Skeletal muscle satellite cell (primary cell): ENCODE measurements at regions not wholly inside any gene's neighbourhood (a gene's known extent, or its start where the extent isn't known, plus 50 kb on each side); places are given as distances from the start of the nearest gene placed in this dataset.

Experiments
- H3K27me3 ChIP-seq: 2 replicates; pipeline ENCODE4 v1.7.0; 2013; ENCODE audit warnings: low read length; ENCODE audit not compliant: control insufficient read depth, insufficient read depth
- H3K36me3 ChIP-seq: 2 replicates; pipeline ENCODE4 v1.7.0; 2013; ENCODE audit warnings: mild to moderate bottlenecking, control low read depth, low read length; ENCODE audit not compliant: insufficient read depth
- H3K4me1 ChIP-seq: 2 replicates; pipeline ENCODE4 v1.7.0; 2013; ENCODE audit warnings: low read length; ENCODE audit not compliant: control insufficient read depth, insufficient read depth
- H3K4me2 ChIP-seq: 2 replicates; pipeline ENCODE4 v1.7.0; 2013; ENCODE audit warnings: mild to moderate bottlenecking, low read length
- H3K4me3 ChIP-seq: 2 replicates; pipeline ENCODE4 v1.7.0; 2013; ENCODE audit warnings: low read length
- H3K9ac ChIP-seq: 2 replicates; pipeline ENCODE4 v1.7.0; 2013; ENCODE audit warnings: mild to moderate bottlenecking, low read depth, low read length, moderate library complexity
- H3K9me3 ChIP-seq: replicated peaks from 2 replicates; pipeline ENCODE4 v1.7.0; 2013; ENCODE audit warnings: mild to moderate bottlenecking, control low read depth, low read length

DNA sequence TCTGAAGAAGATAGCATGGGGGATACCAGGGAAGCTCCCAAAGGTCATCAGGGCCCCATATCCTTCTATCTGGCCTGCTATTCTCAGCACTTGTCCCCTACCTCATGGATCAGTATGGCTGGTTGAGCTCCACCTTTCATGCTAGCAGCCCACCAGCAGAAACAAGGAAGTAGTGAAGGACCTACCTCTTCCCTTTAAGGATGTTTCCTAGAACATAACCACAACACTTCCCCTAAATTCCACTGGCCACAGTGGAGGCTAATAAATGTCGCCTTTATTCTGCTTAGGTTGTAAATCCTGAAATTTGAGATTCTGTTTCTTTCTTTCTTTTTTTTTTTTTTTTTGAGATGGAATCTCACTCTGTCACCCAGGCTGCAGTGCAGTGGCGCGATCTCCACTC is 128.6 kb upstream of the PARP11 start:
- H3K9ac ChIP-seq, result no peak overlapping the region
- no peaks in the 10 kb centered on the region for H3K36me3 ChIP-seq
- no peaks in the 10 kb centered on the region for H3K9me3 ChIP-seq
- peaks cover 35% of the 10 kb centered on the region for H3K27me3 ChIP-seq
- H3K4me1 ChIP-seq, result no peaks in the 10 kb centered on the region
- H3K4me2 ChIP-seq, result no peak overlapping the region
- H3K4me3 ChIP-seq, result no peak overlapping the region

DNA sequence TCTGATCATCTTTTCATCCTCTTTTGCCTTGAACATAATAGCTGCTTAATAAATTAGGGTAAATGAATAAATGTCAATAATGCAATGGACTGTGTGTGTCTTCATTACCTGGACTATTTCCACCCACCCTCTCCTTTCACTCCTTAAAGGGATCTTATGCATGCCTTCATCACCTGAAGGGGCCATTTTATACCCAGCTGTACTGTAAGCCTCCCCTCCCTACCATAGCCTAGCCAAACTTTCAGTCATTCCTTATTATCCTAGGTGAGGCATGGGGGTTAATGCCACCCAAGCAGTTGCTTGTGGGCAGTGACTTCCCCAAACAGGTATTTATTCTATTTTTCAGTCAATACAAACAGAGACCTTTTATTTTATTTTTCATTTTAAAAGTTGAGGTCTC is 127.8 kb upstream of the PARP11 start:
- H3K9me3 ChIP-seq, result no peaks in the 10 kb centered on the region
- no peaks in the 10 kb centered on the region for H3K36me3 ChIP-seq
- peaks cover 39% of the 10 kb centered on the region for H3K27me3 ChIP-seq
- H3K4me3 ChIP-seq, result no peak overlapping the region
- no peak overlapping the region for H3K4me2 ChIP-seq
- H3K9ac ChIP-seq, result no peak overlapping the region
- H3K4me1 ChIP-seq, result no peaks in the 10 kb centered on the region

DNA sequence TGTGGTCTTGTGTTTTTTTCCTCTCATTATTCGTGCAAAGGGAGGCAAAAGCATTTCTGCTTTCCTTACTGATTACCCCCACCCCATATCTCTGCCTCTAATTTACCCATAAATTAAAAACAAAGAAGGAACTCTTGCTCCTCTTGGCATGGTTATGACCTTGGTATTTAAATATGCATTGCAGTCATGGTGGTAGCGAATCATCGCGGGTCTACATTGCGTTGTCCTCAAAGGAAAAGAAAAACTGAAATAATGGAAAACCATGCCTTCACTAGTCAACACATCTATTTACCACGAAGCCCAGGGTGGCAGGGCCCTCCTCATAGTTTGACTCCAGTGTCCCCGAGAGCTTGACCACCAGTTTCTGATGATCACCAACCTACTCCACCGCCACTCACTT is 126.7 kb upstream of the PARP11 start:
- H3K4me1 ChIP-seq, result no peaks in the 10 kb centered on the region
- peaks cover 39% of the 10 kb centered on the region for H3K27me3 ChIP-seq
- no peak overlapping the region for H3K9ac ChIP-seq
- no peaks in the 10 kb centered on the region for H3K36me3 ChIP-seq
- no peaks in the 10 kb centered on the region for H3K9me3 ChIP-seq
- H3K4me3 ChIP-seq, result no peak overlapping the region
- H3K4me2 ChIP-seq, result no peak overlapping the region

GRCh38 chr12:3998968-3999792 is 126.0 kb upstream of the PARP11 start:
- Histone ChIP-seq H3K36me3 (no peaks in the 10 kb centered on the region), H3K9ac (no peak overlapping the region), H3K4me3 (no peak overlapping the region), H3K9me3 (no peaks in the 10 kb centered on the region), H3K4me2 (no peak overlapping the region), H3K27me3 (peaks cover 37% of the 10 kb centered on the region), H3K4me1 (no peaks in the 10 kb centered on the region)

- no peaks in the 10 kb centered on the region for H3K9me3 ChIP-seq
- no peak overlapping the region for H3K9ac ChIP-seq
- H3K4me1 ChIP-seq, result no peaks in the 10 kb centered on the region
- no peaks in the 10 kb centered on the region for H3K36me3 ChIP-seq
- no peak overlapping the region for H3K4me3 ChIP-seq
- H3K4me2 ChIP-seq, result no peak overlapping the region
- H3K27me3 ChIP-seq, result peaks cover 34% of the 10 kb centered on the region
Observed at GRCh38 chr12:3998397-3998796, 125.2 kb upstream of the PARP11 start.

DNA sequence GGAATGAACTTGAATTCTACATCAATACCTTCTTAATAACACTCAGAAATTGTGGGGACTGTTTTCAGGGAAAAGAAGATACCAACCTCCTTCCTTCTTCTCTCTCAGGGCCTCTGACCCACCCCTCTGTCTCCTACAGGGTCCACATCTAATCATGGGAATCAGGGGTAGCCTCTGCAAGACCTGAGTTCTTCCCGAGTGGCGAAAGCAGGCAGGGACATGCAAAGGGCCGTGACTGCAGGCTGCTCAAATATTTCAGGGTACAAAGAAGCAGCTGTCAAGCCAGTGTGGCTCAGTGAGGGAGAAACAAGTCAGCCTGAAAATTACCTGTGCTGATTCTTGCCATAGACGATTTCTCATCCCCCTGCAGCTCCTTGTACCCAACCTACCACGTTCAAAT is 123.1 kb upstream of the PARP11 start:
- peaks cover 42% of the 10 kb centered on the region for H3K27me3 ChIP-seq
- no peaks in the 10 kb centered on the region for H3K4me1 ChIP-seq
- H3K9ac ChIP-seq, result no peak overlapping the region
- no peaks in the 10 kb centered on the region for H3K9me3 ChIP-seq
- no peaks in the 10 kb centered on the region for H3K36me3 ChIP-seq
- no peak overlapping the region for H3K4me3 ChIP-seq
- H3K4me2 ChIP-seq, result no peak overlapping the region

DNA sequence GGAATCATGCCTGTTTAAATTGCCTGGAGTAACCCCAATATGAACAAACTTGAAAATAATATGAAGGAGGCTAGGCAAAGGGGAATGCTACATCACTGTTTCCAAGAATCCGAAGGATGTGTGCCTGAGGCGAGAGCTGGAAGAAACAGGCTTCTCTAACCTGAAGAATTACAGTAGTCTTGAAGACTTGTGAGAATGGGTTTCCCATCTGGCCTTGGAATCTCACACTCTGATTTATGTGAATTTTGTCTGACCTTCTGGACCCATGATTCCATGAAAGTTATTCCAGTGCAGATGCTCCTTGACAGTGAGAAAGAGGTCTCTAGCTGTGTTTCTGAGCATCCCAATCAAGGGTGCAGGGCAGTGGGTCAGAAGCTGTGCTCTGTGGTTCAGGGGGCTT is 122.1 kb upstream of the PARP11 start:
- H3K9me3 ChIP-seq, result no peaks in the 10 kb centered on the region
- H3K4me1 ChIP-seq, result no peaks in the 10 kb centered on the region
- peaks cover 42% of the 10 kb centered on the region for H3K27me3 ChIP-seq
- no peaks in the 10 kb centered on the region for H3K36me3 ChIP-seq
- H3K4me2 ChIP-seq, result no peak overlapping the region
- no peak overlapping the region for H3K9ac ChIP-seq
- H3K4me3 ChIP-seq, result no peak overlapping the region

DNA sequence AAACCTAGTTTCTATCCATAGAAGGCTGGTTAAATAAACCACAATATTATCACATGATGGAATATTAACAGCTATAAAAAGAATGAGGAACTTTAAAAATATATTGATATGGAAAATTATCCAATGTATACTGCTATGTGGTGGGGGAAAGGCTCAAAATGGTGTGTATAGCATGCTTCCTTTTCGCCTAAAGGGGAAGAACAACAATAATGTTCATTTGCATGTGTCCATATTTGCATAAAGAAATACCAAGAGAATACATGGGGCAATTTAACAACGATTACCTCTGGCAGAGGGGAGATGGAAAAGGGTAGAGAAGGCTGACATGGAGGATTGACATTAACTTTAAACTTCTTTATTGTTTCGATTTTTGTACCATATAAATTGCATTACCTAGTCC is 121.3 kb upstream of the PARP11 start:
- Histone ChIP-seq H3K27me3 (peaks cover 41% of the 10 kb centered on the region), H3K36me3 (no peaks in the 10 kb centered on the region), H3K4me1 (no peaks in the 10 kb centered on the region), H3K4me2 (no peak overlapping the region), H3K4me3 (no peak overlapping the region), H3K9ac (no peak overlapping the region), H3K9me3 (no peaks in the 10 kb centered on the region)

GRCh38 chr12:3992945-3993344 is 119.7 kb upstream of the PARP11 start:
- no peaks in the 10 kb centered on the region for H3K4me1 ChIP-seq
- H3K4me2 ChIP-seq, result no peak overlapping the region
- H3K27me3 ChIP-seq, result peaks cover 34% of the 10 kb centered on the region
- H3K9ac ChIP-seq, result no peak overlapping the region
- H3K4me3 ChIP-seq, result no peak overlapping the region
- no peaks in the 10 kb centered on the region for H3K36me3 ChIP-seq
- no peaks in the 10 kb centered on the region for H3K9me3 ChIP-seq

- Histone ChIP-seq H3K4me3 (no peak overlapping the region), H3K9me3 (no peaks in the 10 kb centered on the region), H3K36me3 (no peaks in the 10 kb centered on the region), H3K4me1 (no peaks in the 10 kb centered on the region), H3K9ac (no peak overlapping the region), H3K27me3 (peaks cover 32% of the 10 kb centered on the region), H3K4me2 (no peak overlapping the region)
Observed at GRCh38 chr12:3991798-3992580, 118.8 kb upstream of the PARP11 start.

GRCh38 chr12:3990501-3991280 is 117.5 kb upstream of the PARP11 start:
- no peak overlapping the region for H3K4me2 ChIP-seq
- no peaks in the 10 kb centered on the region for H3K9me3 ChIP-seq
- H3K4me1 ChIP-seq, result no peaks in the 10 kb centered on the region
- no peak overlapping the region for H3K4me3 ChIP-seq
- H3K27me3 ChIP-seq, result peaks cover 23% of the 10 kb centered on the region
- no peak overlapping the region for H3K9ac ChIP-seq
- no peaks in the 10 kb centered on the region for H3K36me3 ChIP-seq
